ENCODE measurements at regions not wholly inside any gene's neighbourhood (a gene's known extent, or its start where the extent isn't known, plus 50 kb on each side); places are given as distances from the start of the nearest gene placed in this dataset.

GRCh38 chr11:32161293-32161692 is 70.4 kb downstream of the RCN1 start:
- no peak overlapping the region for H3K9ac ChIP-seq (ENCODE audit: low read length)
- H3K36me3 ChIP-seq (ENCODE audit: control insufficient read depth, low read depth, low read length) = no peaks in the 10 kb centered on the region
- H3K27ac ChIP-seq (ENCODE audit: low read length) = no peak overlapping the region
- H3K27me3 ChIP-seq (ENCODE audit: control insufficient read depth, insufficient read depth, low read length) = no peaks in the 10 kb centered on the region
- H3K4me1 ChIP-seq (ENCODE audit: control insufficient read depth, low read depth, low read length) = no peaks in the 10 kb centered on the region
- no peak overlapping the region for H3K4me3 ChIP-seq (ENCODE audit: low read length)
- H3K9me3 ChIP-seq (ENCODE audit: control insufficient read depth, low read depth, low read length) = no peaks in the 10 kb centered on the region

- no peak overlapping the region for H3K27ac ChIP-seq (ENCODE audit: low read length)
- no peaks in the 10 kb centered on the region for H3K36me3 ChIP-seq (ENCODE audit: control insufficient read depth, low read depth, low read length)
- no peak overlapping the region for H3K9ac ChIP-seq (ENCODE audit: low read length)
- no peaks in the 10 kb centered on the region for H3K27me3 ChIP-seq (ENCODE audit: control insufficient read depth, insufficient read depth, low read length)
- no peak overlapping the region for H3K4me3 ChIP-seq (ENCODE audit: low read length)
- no peaks in the 10 kb centered on the region for H3K4me1 ChIP-seq (ENCODE audit: control insufficient read depth, low read depth, low read length)
- no peaks in the 10 kb centered on the region for H3K9me3 ChIP-seq (ENCODE audit: control insufficient read depth, low read depth, low read length)
Measured at GRCh38 chr11:32162351-32162750, 71.5 kb downstream of the RCN1 start.

- H3K27me3 ChIP-seq (ENCODE audit: control insufficient read depth, insufficient read depth, low read length) = no peaks in the 10 kb centered on the region
- H3K9ac ChIP-seq (ENCODE audit: low read length) = no peak overlapping the region
- no peaks in the 10 kb centered on the region for H3K36me3 ChIP-seq (ENCODE audit: control insufficient read depth, low read depth, low read length)
- H3K9me3 ChIP-seq (ENCODE audit: control insufficient read depth, low read depth, low read length) = no peaks in the 10 kb centered on the region
- no peak overlapping the region for H3K4me3 ChIP-seq (ENCODE audit: low read length)
- no peaks in the 10 kb centered on the region for H3K4me1 ChIP-seq (ENCODE audit: control insufficient read depth, low read depth, low read length)
- H3K27ac ChIP-seq (ENCODE audit: low read length) = no peak overlapping the region
Measured at GRCh38 chr11:32162906-32163305, 72.0 kb downstream of the RCN1 start.

DNA sequence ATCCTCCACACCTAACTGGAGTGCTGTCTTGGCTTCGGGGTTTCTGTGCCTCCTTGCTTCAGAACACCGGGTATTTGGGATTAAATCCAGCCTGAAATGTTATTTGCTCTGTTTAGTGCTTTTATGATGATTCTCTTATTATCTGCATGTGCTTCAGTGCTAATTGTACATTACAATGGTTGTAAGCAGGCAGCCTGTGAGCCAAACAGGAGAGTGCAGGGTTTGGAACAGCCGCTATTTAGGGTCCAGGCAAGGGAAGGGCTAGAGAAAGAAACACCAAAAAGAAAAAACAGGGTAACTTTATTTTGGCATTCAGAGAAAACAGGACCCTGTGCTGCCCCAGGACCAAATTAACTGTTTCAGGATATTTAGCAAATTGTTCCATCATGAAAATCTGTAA is 72.7 kb downstream of the RCN1 start:
- Histone ChIP-seq H3K9me3 (ENCODE audit: control insufficient read depth, low read depth, low read length) (no peaks in the 10 kb centered on the region), H3K36me3 (ENCODE audit: control insufficient read depth, low read depth, low read length) (no peaks in the 10 kb centered on the region), H3K27ac (ENCODE audit: low read length) (no peak overlapping the region), H3K4me3 (ENCODE audit: low read length) (no peak overlapping the region), H3K4me1 (ENCODE audit: control insufficient read depth, low read depth, low read length) (no peaks in the 10 kb centered on the region), H3K27me3 (ENCODE audit: control insufficient read depth, insufficient read depth, low read length) (no peaks in the 10 kb centered on the region), H3K9ac (ENCODE audit: low read length) (no peak overlapping the region)

GRCh38 chr11:32164836-32165235 is 74.0 kb downstream of the RCN1 start:
- no peaks in the 10 kb centered on the region for H3K4me1 ChIP-seq (ENCODE audit: control insufficient read depth, low read depth, low read length)
- no peaks in the 10 kb centered on the region for H3K36me3 ChIP-seq (ENCODE audit: control insufficient read depth, low read depth, low read length)
- no peak overlapping the region for H3K9ac ChIP-seq (ENCODE audit: low read length)
- no peaks in the 10 kb centered on the region for H3K9me3 ChIP-seq (ENCODE audit: control insufficient read depth, low read depth, low read length)
- no peaks in the 10 kb centered on the region for H3K27me3 ChIP-seq (ENCODE audit: control insufficient read depth, insufficient read depth, low read length)
- H3K27ac ChIP-seq (ENCODE audit: low read length) = no peak overlapping the region
- H3K4me3 ChIP-seq (ENCODE audit: low read length) = no peak overlapping the region

DNA sequence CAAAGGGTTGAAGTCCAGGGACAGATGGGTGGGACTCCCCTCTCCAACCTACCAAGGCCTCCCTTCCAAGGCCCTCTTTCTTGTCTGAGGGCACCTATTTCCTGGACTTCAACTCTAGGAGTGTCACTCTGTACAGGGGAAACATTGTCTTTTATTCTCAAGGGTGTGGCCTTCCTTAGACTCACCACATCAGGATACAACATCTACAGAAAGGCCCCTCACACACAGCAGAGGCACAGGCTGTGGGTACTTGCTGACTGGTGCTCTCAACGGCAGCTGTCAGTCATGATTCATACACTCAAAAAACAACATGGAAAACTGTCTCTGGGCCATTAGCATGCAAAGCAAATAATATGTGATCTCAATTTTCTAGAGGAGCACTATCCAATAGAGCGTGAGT is 78.0 kb downstream of the RCN1 start:
- H3K36me3 ChIP-seq (ENCODE audit: control insufficient read depth, low read depth, low read length) = no peaks in the 10 kb centered on the region
- H3K4me3 ChIP-seq (ENCODE audit: low read length) = no peak overlapping the region
- no peaks in the 10 kb centered on the region for H3K27me3 ChIP-seq (ENCODE audit: control insufficient read depth, insufficient read depth, low read length)
- no peaks in the 10 kb centered on the region for H3K4me1 ChIP-seq (ENCODE audit: control insufficient read depth, low read depth, low read length)
- H3K27ac ChIP-seq (ENCODE audit: low read length) = no peak overlapping the region
- no peak overlapping the region for H3K9ac ChIP-seq (ENCODE audit: low read length)
- no peaks in the 10 kb centered on the region for H3K9me3 ChIP-seq (ENCODE audit: control insufficient read depth, low read depth, low read length)

GRCh38 chr11:32171445-32171844 is 80.6 kb downstream of the RCN1 start:
- Histone ChIP-seq H3K9ac (ENCODE audit: low read length) (no peak overlapping the region), H3K9me3 (ENCODE audit: control insufficient read depth, low read depth, low read length) (no peaks in the 10 kb centered on the region), H3K27ac (ENCODE audit: low read length) (no peak overlapping the region), H3K4me1 (ENCODE audit: control insufficient read depth, low read depth, low read length) (no peaks in the 10 kb centered on the region), H3K4me3 (ENCODE audit: low read length) (no peak overlapping the region), H3K36me3 (ENCODE audit: control insufficient read depth, low read depth, low read length) (no peaks in the 10 kb centered on the region), H3K27me3 (ENCODE audit: control insufficient read depth, insufficient read depth, low read length) (no peaks in the 10 kb centered on the region)

DNA sequence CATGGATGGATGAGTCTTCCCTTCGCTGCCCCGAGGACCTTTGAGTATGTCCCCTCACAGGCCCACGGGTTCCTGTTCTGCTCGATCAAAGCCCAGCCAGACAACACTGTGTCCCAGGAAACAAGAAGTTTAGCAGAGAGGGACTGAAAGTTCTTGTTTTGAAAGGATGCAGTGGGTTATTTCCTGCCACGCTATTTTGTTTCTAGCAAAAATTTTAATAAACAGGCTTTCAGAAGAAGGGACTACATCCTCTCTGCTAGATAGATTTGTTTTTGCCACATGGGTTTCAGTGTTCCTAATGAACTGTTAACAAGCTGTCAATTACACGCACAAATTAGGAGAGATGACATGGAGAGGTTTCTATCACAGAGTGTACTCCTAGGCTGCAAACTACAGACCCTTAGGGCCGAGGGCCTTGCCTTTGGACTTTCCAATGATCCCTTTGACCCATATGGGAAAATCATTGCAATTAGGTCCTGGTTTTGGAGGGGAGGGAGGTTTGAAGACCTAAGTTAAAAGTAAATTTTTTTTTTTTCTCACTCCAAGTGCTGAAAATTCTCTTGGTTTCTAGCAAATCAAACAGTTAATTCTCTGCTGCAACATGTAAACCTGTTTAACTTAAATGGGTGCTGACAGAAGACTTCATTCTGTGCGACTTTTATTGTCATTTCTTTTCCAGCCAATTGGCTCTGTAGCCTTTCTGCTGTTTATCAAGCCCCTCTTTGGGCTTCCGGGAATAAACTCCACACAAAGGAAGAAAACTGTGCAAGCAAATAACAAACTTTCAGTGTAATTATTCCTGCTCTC is 81.4 kb downstream of the RCN1 start:
- no peak overlapping the region for H3K4me3 ChIP-seq (ENCODE audit: low read length)
- no peak overlapping the region for H3K9ac ChIP-seq (ENCODE audit: low read length)
- no peak overlapping the region for H3K27ac ChIP-seq (ENCODE audit: low read length)
- H3K9me3 ChIP-seq (ENCODE audit: control insufficient read depth, low read depth, low read length) = no peaks in the 10 kb centered on the region
- no peaks in the 10 kb centered on the region for H3K36me3 ChIP-seq (ENCODE audit: control insufficient read depth, low read depth, low read length)
- no peaks in the 10 kb centered on the region for H3K4me1 ChIP-seq (ENCODE audit: control insufficient read depth, low read depth, low read length)
- H3K27me3 ChIP-seq (ENCODE audit: control insufficient read depth, insufficient read depth, low read length) = no peaks in the 10 kb centered on the region

DNA sequence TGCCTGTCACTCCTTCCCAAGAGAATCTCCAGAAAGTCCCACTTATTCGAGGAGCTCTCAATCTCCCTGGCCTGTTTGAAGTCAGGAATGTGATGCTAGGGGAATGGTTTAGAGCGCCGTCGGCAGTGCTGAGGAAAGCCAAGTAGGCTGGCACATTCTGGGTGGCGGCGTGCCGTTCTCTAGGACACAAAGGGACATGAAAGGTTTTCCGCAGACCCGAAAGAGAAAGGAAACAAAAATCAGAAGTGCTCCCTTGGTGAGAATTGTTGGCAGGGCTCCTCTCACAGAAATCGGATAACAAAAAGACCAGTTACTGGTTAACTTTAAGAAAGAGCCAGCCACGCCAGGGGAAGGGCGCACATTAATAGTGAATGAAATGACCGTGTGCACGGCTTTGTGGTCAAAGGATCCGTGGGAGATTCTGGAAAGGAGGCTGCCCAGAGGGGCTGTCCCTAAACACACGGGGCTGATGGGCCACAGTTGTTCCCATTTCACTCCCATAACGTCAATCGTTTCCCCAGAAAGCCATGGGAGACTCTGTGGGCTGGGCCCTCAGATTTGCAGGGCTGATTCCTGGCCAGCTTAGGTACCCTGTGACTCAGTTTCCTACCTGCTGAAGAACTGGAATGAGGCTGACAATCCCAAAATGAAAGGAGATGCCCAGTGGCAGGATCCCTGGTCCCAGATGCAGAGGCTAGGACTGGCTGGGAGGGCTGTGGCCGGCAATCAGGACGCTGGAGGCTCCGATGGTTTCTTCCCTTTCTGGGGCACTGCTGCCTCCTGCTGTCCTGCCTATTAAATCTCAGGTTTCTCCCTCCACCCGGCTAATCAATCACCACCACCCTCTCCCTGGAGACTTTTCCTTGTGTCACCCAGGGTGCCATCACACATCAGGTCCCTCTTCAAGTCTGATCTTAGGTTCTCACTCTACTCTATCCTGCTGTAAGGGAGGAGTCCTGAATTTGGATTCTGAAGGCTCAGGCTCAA is 82.3 kb downstream of the RCN1 start:
- Histone ChIP-seq H3K4me1 (ENCODE audit: control insufficient read depth, low read depth, low read length) (no peaks in the 10 kb centered on the region), H3K4me3 (ENCODE audit: low read length) (no peak overlapping the region), H3K9me3 (ENCODE audit: control insufficient read depth, low read depth, low read length) (no peaks in the 10 kb centered on the region), H3K9ac (ENCODE audit: low read length) (no peak overlapping the region), H3K36me3 (ENCODE audit: control insufficient read depth, low read depth, low read length) (no peaks in the 10 kb centered on the region), H3K27me3 (ENCODE audit: control insufficient read depth, insufficient read depth, low read length) (no peaks in the 10 kb centered on the region), H3K27ac (ENCODE audit: low read length) (no peak overlapping the region)

GRCh38 chr11:32173977-32174376 is 83.1 kb downstream of the RCN1 start:
- Histone ChIP-seq H3K9ac (ENCODE audit: low read length) (no peak overlapping the region), H3K36me3 (ENCODE audit: control insufficient read depth, low read depth, low read length) (no peaks in the 10 kb centered on the region), H3K27ac (ENCODE audit: low read length) (no peak overlapping the region)

DNA sequence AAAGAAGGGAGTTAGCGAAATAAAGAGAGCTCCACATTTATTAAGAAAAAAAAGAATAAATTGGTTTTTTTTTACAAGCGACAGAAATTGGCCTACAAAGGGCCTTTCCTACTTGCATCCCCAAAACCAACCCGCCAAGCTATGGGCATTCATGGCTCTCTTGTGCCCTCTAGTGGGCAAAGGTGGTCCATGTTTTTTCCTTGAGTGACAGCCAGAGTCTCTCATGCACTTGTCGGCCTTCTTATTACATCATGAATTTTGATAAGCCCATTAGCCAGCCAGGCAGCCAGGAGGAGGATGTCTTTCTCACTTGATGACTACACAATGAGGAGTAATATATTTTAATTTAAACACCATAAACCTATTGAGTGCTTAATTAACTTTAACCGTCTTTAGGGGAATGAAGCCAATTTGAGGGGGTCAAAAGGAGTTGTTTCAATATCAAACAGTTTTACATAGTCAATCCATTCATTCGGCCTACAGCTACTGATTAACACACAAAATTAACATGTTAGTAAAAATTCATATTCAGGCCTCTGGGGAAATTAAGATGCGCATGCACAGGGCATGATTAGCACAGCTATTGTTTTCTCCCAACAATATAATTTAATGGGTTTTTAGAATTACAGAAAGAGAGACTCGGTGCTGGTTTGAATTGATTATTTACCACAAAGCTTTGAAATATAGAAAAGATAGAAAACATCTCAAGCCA is 85.5 kb downstream of the RCN1 start:
- H3K4me3 ChIP-seq (ENCODE audit: low read length) = no peak overlapping the region
- H3K27me3 ChIP-seq (ENCODE audit: control insufficient read depth, insufficient read depth, low read length) = no peaks in the 10 kb centered on the region
- H3K9me3 ChIP-seq (ENCODE audit: control insufficient read depth, low read depth, low read length) = no peaks in the 10 kb centered on the region
- H3K27ac ChIP-seq (ENCODE audit: low read length) = no peak overlapping the region
- no peak overlapping the region for H3K9ac ChIP-seq (ENCODE audit: low read length)
- H3K4me1 ChIP-seq (ENCODE audit: control insufficient read depth, low read depth, low read length) = no peaks in the 10 kb centered on the region
- no peaks in the 10 kb centered on the region for H3K36me3 ChIP-seq (ENCODE audit: control insufficient read depth, low read depth, low read length)

More at GRCh38 chr11:32173977-32174376, 83.1 kb downstream of the RCN1 start:
- Histone ChIP-seq H3K27me3 (ENCODE audit: control insufficient read depth, insufficient read depth, low read length) (no peaks in the 10 kb centered on the region), H3K4me3 (ENCODE audit: low read length) (no peak overlapping the region), H3K9me3 (ENCODE audit: control insufficient read depth, low read depth, low read length) (no peaks in the 10 kb centered on the region), H3K4me1 (ENCODE audit: control insufficient read depth, low read depth, low read length) (no peaks in the 10 kb centered on the region)

All from iPS-18a (cell line).